ENCODE measurements at regions not wholly inside any gene's neighbourhood (a gene's known extent, or its start where the extent isn't known, plus 50 kb on each side); places are given as distances from the start of the nearest gene placed in this dataset.
"Not testable (repeated sequence)": the region's sequence is repeated elsewhere in the genome, so short reads cannot be mapped to it uniquely, and the experiment has no call there.

DNA sequence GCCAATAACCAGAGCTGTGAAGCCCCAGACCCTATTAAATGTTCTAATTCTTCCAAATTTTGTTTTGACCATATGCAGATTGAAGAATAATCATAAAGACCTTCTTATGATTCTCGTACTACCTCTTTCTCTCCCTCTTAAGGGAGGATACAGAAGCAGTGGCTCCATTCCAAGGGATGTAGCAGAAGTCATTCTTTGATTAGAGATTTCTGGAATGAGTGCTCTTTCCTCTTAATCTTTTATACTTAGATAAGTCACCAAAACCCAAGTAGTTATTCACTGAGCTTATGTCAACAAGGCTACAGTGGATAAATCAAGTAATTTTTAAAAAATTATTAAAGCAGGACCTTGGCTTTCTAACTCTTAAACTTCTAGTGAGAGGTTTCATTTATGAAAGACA lies 266.0 kb upstream of the STXBP5 start:
- no peak for DNase-seq (ENCODE audit: low read depth)

DNA sequence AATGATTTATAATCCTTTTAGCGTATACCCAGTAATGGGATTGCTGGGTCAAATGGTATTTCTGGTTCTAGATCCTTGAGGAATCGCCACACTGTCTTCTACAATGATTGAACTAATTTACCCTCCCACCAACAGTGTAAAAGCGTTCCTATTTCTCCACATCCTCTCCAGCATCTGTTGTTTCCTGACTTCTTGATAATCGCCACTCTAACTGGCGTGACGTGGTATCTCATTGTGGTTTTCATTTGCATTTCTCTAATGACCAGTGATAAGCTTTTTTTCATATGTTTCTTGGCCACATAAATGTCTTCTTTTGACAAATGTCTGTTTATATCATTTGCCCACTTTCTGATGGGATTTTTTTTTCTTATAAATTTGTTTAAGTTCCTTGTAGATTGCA lies 264.8 kb upstream of the STXBP5 start:
- DNase-seq (ENCODE audit: low read depth): not testable (repeated sequence)

DNA sequence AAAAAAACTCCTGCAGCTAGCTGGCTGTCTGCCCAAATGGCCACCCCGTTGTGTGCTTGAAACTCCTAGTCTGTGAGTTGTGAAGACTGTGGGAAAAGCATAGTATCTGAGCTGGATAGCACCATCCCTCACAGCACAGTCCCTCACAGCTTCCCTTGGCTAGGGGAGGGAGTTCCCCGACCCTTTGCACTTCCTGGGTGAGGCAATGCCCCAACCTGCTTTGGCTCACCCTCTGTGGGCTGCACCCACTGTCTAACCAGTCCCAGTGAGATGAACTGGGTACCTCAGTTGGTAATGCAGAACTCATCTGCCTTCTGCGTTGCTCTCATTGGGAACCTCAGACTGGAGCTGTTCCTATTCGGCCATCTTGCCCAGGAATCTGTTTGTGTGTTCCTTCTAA lies 260.6 kb upstream of the STXBP5 start:
- DNase-seq (ENCODE audit: low read depth): no peak

DNA sequence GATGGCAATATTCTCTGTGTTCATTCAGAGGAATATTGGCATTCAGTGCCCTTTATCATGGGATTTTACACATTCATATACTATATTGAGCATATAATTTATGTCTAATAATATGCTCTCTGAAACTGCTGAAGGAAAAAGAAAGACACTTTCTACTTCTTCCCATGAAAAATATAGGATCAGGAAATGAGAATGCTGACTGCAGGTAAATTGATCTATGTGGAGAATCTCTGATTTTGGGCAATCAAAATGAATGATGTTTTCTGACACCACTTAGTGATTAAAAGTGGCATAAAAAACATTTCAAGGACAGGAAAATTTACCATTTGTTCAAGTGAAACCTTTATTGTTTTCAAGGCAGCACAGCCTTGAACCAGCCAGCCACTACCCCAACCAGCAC lies 260.1 kb upstream of the STXBP5 start:
- no peak for DNase-seq (ENCODE audit: low read depth)

DNA sequence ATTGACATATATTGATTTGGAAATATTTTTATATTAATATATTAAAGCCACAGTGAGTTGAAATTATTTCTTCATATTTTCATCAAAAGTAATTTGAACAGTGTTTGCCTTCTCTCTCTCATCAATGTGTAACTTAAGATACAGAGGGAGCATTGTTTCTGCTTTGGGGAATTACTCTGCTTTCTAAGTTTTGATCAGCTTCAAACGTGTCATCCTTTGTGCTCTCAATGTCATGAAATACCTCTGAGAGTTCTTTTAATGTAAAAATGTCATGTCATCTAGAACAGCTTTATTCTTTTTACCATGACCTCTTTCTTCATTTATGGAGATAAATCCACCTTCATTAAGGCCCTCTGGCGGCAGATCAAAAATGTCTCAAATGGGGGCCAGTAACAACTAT lies 259.4 kb upstream of the STXBP5 start:
- DNase-seq (ENCODE audit: low read depth): no peak

DNA sequence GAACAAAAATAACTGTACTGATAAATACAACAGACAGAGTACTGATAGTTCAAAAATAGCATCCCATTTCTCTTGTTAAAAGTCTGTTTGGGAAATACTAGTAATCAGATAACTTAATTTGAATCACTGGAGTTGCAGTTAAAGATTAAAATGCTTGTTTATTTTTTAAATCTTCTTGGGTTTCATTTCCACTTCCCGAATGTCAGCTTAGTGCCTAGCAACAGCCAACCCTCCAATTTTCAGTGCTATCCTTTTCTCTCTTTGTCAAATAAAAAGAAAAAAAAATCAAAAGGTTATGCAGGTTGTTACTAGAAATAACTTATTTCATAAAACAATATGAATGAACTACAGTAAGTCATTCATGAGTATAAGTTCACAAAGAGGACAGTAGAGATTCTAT lies 257.7 kb upstream of the STXBP5 start:
- no peak for DNase-seq (ENCODE audit: low read depth)

DNA sequence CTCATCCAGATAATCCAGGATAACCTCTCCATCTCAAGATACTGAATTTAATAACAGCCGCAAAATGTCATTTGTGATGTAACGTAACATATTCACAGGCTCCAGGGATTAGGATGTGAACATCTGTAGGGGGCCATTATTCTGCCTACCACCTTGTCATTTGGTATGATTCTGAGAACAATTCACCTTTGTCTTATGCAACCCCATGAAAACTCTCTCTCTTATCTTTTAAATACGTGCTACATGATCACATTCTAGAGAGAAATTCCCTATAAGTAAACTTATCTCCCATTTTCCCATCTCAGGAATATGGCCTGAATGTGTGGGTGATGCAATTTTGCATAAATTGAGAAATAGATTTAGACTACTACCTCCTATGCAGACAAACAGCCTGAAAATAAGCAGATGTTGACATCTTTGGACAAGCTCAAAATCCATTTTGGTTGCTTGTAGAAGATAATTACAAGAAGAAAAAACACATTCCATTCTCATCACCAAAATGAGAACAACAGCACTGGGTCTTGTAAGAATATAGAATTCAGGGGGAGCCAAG lies 255.4 kb upstream of the STXBP5 start:
- no peak for DNase-seq (ENCODE audit: low read depth)

DNA sequence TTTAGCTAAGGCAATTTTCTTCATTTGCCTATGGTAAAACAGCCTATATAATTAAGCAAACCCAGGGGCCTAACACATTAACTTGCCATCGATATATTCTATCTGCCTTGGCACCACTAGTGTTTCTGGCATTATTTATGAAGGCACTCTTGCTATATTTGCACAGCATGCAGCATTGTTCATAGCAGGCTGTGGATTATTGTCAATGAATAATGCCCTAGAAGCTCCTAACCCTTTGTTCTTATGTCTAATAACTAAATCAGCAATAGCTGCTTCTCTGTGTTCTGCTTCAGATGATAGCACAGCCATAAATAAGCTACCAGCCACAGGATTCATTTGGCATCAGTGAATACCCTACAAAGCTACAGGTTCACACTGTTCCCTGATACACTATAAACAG lies 254.8 kb upstream of the STXBP5 start:
- no peak for DNase-seq (ENCODE audit: low read depth)

DNA sequence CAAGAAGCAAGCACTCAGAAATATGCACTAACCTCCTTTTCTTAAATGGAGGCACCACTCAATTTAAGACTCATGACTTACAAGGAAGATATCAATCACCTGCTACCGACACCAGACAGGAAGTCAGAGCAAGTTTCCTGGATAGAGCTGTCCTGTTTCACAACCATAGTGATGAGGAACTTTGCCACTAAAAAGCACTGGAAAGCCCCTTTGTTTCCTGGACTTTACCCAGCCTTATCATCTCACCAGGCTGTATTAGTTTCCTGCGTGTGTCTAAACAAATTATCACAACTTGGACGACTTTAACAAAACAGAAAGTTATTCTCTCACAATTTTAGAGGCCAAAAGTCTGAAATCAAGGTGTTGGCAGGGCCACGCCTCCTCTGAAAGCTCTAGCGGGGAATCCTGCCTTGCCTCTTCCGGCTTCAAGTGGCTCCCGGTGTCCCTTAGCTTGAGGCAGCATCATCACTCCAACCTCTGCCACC lies 253.8 kb upstream of the STXBP5 start:
- DNase-seq (ENCODE audit: low read depth): no peak

DNA sequence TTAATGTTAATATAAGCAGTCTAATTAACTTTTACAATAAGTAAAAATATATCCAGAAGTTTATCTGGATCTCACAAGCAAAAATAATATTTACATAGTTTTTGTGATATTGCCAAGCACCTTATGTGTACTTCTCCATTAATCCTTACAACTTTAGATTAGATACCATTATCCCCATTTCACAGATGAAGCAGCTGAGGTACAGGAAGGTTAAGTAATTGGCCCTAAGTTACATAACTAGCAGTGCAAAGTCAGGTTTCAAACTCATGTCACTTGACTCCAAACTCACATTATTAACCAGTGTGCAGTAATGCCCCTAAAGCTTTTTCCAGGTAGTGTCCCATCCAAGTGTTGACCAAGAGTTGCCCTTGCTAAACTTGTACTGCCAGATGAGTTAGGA lies 248.6 kb upstream of the STXBP5 start:
- no peak for DNase-seq (ENCODE audit: low read depth)

DNA sequence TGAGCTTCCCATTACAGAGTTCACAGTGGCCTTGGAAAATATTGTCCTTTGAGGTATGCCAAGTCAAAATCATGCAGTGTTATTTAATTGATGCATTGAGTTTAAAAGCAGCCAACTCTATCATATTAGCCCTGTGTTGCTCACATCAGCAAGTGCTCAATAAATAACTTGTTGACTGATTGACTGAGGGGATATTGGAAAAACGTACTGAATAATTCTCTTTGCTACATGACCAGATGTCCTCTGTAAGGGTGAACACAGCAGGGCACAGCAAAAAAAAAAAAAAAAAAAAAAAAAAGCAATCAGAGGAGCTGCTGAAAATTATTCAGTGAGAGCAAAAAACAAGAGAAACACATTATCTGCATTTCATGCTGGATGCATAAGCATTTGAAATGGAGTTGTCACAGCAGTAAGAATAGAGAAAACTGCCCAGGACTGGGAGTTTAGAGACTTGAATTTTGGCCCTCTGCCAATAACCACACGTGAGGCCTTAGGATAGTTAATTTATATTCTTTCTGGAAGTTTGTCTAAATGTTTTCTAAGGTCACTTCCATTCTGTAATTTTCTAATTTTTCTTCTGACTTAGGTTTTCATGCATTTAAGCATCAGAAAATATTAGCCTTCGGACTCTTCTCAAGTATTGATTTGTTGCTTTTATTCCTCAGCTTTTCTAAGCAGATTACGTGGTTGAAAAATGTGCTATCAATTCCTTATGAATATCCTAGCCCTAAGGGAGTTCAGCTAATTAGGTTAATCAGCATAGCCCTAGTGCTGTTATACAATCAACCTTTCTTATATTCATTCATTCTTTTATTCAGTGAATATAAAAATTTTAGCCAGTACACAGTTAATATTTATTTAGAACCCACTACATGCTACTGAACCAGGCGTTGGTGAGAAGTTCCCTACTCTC lies 246.8 kb upstream of the STXBP5 start:
- no peak for DNase-seq (ENCODE audit: low read depth)

DNA sequence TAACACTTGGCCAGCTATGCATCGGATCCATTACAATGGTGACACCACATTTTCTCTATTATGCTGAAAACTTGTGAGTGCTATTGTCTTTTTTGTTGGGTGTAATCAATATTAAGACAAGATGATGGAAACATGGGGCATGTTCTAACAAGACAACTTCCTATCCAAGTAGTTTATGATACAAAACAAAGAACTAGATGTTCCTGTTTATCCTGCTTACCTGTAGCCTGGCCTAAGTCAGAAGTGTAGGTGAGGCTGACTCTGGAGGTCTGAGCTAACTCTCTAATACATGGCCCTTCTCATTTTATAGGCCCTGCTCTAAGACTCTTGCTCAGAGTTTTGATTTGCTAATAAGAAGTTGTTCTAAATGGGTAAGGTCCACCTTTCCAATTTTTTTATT lies 242.4 kb upstream of the STXBP5 start:
- no peak for DNase-seq (ENCODE audit: low read depth)

DNA sequence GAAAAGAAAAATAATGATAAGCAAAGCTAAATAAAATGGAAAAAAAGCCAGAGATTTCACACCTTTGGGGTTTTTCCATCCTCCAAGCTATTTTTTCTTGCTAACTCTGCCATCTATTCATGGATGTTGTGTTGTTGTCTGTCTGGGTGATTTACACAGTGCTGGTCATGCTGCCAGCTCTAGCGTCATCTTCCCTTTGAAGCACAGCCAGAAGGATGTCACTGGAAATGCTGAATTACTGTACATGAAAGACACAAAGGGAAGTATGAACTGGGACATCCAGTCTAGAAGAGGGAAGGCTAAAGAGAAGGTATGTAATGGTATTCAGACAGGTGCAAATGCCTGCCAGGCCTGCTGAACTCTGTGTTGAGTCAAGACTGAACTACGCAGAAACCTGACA lies 241.9 kb upstream of the STXBP5 start:
- no peak for DNase-seq (ENCODE audit: low read depth)

DNA sequence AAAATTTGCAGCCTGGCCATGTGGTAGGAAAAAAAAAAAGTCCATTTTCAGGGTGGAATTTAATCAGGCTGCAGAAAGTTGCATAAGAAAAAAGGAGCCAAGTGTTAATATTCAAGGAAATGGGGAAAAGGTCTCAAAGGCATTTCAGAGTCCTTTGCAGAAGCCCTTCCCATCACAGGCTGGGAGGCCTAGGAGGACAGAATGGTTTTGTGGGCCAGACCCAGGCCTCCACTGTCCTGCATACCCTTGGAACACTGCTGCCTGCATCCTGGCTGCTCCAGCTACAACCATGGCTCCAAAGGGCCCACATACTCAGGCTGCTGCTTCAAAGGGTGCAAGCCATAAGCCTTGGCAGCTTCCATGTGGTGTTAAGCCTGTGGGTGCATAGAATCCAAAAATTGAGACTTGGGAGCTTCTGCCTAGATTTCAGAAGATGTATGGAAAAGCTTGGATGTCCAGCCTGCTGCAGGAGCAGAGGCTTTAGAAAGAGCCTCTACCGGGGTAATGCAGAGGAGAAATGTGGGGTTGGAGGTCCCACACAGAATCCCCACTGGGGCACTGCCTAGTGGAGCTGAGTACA lies 239.0 kb upstream of the STXBP5 start:
- DNase-seq (ENCODE audit: low read depth): no peak

DNA sequence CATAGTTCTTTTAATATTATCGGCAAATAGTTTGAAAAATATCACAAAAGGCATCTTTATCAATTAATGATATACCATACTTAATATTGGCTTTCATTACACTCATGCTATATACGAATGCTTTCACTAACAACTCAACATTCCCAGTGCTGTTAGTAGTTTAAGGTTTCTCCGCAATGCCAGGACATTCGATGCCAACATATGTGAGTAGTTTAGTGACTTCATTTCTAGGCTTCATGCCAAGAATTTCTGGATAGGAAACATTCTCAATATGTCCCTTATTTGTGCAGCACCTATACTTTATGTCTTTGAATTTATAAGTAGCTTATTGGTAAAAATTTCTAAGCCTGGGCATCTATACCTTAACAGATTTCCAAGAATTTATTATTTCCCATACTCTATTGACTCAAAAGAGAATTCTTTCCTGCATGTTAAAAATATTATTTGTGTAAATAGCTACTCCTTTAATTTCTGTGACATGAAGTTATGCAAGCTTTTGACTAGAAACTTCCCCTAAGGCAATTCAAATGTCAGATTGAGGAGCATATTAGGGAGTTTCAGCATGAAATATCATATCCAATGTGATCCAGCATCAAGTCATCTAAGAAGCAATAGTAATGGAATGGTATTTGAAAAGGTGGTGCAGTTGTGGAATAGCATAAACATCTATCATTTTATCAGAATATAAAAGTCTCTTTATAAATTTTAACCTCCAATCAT lies 236.0 kb upstream of the STXBP5 start:
- DNase-seq (ENCODE audit: low read depth): peak; percentile 83

DNA sequence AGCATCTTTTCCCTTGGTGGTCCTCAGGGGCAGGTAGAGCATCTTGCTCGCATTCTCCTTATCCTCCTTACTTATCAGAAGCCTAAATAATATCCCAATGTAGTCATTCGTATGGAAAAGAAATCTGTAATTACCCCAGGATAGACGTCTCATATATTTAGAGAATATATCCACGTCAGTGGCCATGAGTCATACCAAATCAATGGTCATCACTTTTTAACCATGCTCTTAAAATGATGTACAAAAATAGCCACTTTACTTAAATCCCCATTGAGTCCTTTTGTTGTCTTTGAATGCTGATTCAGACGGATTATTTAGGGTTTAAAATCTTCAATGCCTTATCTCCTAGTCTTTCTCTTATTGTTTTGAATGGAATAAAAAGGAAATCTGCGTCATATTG lies 231.7 kb upstream of the STXBP5 start:
- no peak for DNase-seq (ENCODE audit: low read depth)

DNA sequence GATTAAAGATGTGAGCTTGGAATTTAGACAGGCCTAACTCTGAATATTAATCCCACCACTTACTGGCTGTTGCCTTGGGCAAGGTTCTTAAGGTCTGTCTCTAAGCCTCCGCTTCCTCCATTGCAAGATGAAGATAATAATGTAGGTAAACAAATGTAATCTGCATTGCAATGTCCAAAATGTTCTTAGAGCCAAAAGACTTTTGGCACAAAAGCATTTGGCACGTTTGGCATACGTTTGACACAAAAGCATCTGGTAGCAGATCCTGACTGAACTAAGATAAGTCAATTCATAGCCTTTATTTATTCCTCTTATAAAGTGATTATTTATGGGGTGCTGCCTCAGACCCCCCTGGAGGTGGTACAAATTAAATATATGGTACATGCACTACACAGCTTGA lies 229.9 kb upstream of the STXBP5 start:
- DNase-seq (ENCODE audit: low read depth): no peak

DNA sequence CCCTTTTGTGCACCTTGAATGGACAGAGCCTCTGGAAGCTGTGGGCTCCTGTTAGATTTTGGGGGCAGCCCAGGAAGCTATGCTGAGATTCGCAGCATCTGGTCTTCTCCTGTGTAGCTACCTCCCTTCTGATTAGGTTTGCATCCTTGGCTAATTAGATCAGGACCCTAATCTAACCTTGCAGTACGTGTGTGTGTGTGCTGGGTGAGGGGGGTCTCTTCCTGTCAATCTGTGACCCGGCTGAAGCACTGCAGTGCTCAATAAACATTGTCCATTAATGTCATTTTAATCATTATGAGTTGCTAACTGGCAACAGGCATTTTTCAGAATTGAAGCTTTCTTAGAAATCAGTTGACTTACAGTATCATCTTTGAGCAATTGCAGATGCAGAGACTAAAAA lies 229.1 kb upstream of the STXBP5 start:
- DNase-seq (ENCODE audit: low read depth): no peak

DNA sequence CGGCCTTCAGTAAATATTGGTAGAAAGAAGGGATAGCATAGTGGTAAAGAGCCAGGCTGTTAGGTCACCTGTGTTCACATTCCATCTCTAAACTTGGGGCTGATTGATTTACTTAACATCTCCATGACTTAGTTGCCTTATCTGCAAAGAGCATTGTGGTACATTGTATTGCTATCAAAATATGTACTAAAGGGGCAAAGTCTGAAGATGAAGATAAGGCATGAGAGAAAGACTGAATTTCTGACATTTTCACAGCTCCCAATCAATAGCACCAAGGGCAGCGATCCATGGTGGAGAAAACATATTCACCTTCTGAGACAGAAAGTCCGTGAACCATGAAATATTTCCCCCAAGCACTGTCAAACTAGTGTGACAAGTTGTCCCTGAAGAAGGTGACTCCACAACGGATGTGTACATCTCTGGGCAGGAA lies 223.3 kb upstream of the STXBP5 start:
- no peak for DNase-seq (ENCODE audit: low read depth)

DNA sequence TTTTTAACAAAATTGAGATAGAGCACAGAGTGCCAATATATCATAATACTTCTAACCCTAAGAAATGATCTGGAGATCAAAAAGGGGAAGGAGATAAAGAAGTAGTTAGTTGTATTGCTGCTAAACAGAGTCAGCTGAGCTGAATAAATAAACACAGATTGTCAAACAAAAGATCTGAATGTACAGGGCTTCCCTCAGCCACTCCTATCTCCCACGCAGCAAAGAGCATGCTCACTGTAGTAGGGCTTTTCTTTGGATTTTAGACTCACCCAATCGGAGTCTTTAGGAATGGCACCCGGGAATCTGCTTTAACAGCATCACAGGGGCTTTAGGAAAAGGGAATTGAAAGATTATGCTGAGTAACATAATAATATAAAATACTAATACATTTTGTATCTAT lies 222.2 kb upstream of the STXBP5 start:
- no peak for DNase-seq (ENCODE audit: low read depth)

DNA sequence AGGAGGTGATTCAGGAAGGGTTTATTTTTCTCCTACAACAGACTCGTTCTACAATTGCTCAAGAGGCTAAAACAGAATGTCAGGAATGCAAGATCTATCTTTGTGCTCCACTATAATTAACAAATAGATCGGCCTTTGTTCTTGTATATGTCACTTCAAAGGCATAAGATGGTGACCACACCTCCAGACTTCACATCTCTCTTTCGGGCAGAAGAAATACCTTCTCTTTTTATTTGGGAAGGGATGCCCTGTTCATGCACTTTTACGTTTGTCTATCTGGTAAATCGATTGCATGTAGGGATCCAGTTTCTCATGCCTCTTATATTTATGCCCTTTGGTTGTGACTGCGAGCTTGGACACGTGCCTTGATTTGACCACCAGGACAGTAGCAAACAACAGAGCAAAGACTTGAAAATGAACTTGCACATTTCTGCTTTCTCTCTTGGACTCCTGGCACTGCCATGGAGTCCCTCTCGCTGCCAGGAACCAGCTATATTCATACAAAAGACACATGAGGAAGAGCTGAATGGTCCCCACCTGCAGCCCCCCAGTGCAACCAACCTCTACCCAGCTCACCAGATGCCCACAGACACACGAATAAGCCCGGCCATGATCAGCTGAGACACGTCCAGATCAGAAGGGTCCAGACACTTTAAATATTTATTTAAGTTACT lies 219.8 kb upstream of the STXBP5 start:
- DNase-seq (ENCODE audit: low read depth): no peak

DNA sequence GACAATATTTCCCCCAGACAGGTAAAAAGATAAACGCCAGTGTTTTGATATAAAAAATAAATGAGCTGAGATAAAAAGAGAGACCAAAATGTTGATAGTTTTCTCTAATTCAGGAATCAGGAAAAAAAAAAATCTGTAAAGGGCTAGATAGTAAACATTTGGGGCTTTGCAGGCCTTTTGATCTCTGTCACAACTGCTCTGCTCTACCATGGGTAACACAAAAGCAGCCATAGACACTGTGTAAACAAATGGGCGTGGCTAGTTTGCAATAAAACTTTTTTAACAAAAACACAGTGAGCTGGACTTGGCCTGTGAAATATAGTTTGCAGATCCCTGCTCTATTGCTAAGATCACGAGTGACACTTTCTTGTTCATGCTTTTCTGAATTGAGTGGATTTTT lies 219.1 kb upstream of the STXBP5 start:
- no peak for DNase-seq (ENCODE audit: low read depth)

Data from HS-5 (cell line).